Sigmoid colon (tissue), 4 donors: ENCODE measurements at regions not wholly inside any gene's neighbourhood (a gene's known extent, or its start where the extent isn't known, plus 50 kb on each side); places are given as distances from the start of the nearest gene placed in this dataset.

Experiments used
- CTCF ChIP-seq, 4 experiments: fragments of 450-650 bp in 3 of 4; fragments of 200-600 bp in 1 of 4; IDR thresholded peaks; one replicate each; pipeline ENCODE4 v1.5.1; 2016 to 2019; ENCODE audit warnings: antibody characterized with exemption in 4 of 4, mild to moderate bottlenecking in 3 of 4, moderate library complexity in 2 of 4
- EP300 ChIP-seq, 4 donors: sonication (generic); formaldehyde crosslinking; IDR thresholded peaks; one replicate each; pipeline ENCODE4 v1.6.1; 2017; ENCODE audit warnings: antibody characterized with exemption in 4 of 4
- POLR2A ChIP-seq, 2 donors: fragments of 450-650 bp; IDR thresholded peaks; one replicate each; pipeline ENCODE4 v1.6.1; 2016; ENCODE audit warnings: antibody characterized with exemption in 2 of 2, mild to moderate bottlenecking in 2 of 2, moderate library complexity in 2 of 2

GRCh38 chr5:3738919-3739318 is 143.3 kb downstream of the IRX1 start:
- TF ChIP-seq CTCF (IDR thresholded peaks at IDR 0.05) = no peak
- TF ChIP-seq POLR2A (IDR thresholded peaks at IDR 0.05) = no peak
- no peak for TF ChIP-seq EP300 (IDR thresholded peaks at IDR 0.05)
